Head of caudate nucleus (tissue), 42 donors: ENCODE measurements at regions not wholly inside any gene's neighbourhood (a gene's known extent, or its start where the extent isn't known, plus 50 kb on each side); places are given as distances from the start of the nearest gene placed in this dataset.

ENCODE experiments used
- DNase-seq, 42 donors: peaks; one replicate each; pipeline versions ENCODE4 v3.0.0 to v3.0.0-alpha.2; 2020 to 2021; ENCODE audit warnings: mixed read lengths in 7 of 42
- intact Hi-C: fragments of 100-400 bp; cut with DNase I; formaldehyde crosslinking; loops from one replicate; pipeline ENCODE4 v1.15.0; 2022

DNA sequence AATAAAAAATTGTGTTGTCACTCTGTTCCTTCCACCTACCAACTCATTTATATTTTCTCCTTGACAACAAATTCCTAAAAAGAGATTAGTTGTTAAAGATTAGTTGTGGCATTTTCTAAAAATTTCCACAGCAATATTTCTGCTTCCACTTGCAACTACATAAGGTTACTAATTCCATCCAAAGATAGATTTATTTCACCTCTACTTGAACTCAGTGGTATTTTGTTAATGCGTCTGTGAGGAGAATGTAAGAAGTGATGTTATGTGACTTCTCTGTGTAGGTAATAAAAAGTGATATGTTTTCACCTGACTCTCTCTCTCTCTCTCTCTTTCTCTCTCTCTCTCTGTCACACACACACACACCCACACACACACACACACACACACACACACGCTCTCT lies 1104.8 kb downstream of the AMY1C start:
- no peak for DNase-seq
- intact Hi-C loops: no loop called here

DNA sequence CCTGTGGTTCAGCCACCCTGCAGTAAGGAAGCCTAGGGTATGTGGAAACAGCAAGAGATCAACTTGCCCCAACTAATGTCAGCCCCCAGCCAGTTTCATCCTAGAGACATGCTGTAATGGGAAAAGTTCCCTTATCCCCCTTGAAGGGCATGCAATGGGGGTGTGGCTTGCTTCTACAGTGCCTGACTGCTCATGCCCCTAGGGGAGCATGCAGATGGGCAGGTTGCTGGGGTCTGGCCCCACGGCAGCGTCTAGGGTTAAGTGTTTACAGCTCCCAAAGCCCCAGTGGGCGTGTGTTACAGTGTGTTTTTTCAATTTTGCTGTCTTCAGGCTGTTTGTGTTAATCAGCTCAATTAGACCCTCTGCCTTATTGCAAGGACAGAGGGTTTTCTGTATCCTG lies 1105.9 kb downstream of the AMY1C start:
- DNase-seq: no peak
- intact Hi-C loops: no loop called here

DNA sequence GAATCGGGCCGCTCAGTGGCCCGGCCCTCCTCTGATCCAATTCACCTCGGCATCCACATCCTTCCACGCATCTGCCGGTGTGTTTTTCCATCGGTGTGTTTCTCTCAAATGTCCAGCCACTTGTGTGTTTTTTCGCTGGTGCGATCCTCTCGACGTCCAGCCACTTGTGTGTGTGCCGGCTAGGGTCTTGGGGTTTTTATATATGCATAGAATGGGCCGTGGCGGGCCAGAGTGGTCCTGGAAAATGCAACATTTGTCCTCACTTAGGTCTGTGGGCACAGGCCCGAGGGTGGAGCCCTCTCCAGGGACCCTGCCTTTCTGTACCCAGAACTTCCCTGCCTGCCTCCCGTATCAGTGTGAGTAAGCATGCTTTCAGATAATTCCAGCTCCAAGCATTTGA lies 1106.4 kb downstream of the AMY1C start:
- intact Hi-C loops: no loop called here
- DNase-seq: no peak

DNA sequence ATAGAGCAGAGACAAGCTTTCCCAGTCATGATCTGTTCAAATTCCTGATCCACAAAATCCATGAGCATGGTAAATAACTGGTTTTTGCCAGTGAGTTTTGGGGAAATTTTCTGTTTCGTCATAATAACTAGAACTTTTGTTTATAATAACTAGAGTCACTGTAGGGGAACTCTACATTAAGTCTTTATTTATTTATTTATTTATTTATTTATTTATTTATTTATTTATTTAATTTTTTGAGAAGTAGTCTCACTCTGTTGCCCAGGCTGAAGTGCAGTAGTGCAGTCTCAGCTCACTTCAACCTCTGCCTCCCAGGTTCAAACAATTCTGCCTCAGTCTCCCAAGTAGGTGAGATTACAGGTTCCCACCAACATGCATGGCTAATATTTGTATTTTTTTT lies 1106.8 kb downstream of the AMY1C start:
- intact Hi-C loops: no loop called here
- no peak for DNase-seq

DNA sequence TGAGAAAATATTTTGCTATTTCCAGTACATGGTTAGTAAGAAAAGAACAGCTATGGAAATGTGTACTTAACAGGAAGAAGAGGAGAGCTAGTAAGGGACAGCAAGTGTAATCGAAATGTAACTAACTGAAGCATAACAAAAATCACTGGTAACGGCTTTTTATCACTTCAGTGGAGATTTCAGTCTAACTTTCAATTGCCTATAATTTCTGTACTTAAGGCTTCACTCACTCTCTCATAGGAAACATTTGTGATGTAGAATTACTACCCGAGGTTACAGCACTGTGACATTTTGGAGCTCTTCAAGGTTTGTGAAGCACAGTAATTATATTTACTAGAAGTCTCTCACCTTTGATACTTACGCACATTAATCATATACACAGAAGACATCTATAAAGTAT lies 1119.1 kb downstream of the AMY1C start:
- no peak for DNase-seq
- intact Hi-C loops: no loop called here

DNA sequence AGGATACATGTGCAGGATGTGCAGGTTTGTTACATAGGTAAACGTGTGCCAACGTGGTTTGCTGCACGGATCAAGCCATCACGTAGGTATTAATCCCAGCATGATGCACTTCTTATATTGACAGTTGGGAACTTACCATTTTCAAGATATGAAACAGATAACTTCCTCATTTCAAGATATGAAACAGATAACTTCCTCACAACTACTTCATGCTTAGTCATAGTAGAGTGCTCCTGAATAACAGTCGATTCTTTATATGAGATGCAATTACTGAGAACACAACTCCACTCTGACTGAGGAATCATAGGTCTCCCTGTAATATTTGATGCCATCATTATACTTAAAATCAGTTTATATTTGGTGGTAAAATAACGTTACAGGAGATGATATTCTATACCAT lies 1124.3 kb downstream of the AMY1C start:
- intact Hi-C loops: no loop called here
- DNase-seq: no peak

DNA sequence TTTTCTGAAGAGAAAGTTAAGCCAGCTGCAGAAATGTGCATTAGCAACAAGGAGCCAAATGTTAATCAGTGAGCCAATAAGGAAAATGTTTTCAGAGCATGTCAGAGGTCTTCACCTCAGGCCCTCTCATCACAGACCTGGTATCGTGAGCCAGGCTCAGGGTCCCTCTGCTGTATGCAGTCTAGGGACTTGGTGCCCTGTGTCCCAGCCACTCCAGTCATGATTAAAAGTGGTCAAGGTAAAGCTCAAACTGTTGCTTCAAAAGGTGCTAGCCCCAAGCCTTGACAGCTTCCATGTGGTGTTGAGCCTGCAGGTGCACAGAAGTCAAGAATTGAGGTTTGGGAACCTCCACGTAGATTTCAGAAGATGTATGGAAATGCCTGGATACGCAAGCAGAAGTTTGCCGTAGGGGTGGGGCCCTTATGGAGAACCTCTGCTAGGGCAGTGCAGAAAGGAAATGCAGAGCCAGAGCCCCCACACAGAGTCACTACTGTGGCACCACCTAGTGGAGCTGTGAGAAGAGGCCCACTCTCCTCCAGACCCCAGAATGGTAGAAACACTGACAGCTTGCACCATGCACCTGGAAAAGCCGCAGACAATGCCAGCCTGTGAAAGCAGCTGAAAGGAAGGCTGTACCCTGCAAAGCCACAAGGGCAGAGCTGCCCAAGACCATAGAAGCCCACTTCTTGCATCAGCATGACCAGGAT lies 1128.7 kb downstream of the AMY1C start:
- intact Hi-C loops: no loop called here
- DNase-seq: no peak

DNA sequence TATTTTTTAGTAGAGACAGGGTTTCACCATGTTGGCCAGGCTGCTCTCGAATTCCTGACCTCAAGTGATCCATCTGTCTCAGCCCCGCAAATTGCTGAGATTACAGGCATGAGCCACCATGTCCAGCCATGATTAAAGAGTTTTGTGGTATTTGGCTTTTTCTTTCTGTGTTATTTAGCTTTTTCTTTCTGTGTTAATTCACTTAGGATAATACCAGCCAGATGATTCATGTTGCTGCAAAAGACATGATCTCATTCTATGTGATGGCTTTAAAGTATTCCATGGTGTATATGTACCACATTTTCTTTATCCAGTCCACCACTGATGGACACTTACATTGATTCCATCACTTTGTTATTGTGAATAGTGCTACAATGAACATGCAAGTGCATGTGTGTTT lies 1135.2 kb downstream of the AMY1C start:
- DNase-seq: no peak
- intact Hi-C loops: no loop called here

DNA sequence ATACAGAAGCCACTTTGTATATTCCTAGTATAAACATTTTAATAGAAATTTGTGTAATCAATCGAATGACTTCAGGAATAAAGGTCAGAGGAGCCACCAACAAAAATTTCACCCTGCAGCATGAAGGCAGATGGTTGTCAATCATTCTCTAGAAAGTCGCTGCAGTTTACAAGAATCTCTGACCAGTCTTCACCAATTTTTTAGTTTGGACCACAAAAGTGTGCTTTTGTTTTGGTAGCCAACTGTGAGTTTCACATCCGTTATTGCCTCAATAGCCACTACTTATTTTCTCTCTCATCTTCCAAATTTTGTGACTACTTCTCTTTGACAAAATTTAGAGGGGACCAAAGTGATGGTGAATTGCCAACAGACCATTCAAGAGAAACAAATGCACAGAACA lies 1155.6 kb downstream of the AMY1C start:
- intact Hi-C loops: no loop called here

DNA sequence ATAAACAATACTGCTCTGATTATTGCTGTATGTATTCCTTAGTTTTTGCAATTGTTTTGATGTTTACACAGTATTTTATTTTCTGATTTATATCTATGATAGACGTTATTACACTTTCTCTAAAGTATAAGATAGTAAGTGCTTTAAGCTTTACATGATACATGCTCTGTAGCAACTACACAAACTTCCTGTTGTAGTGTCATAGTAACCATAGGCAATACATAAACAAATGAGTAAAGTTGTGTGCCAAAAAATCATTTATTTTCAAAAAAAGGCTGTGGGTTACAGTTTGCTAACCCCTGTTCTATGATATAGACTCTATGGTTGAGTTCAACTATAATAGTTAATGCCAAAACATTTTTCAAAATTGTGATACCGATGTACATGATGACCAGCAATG lies 1156.4 kb downstream of the AMY1C start:
- intact Hi-C loops: no loop called here
- DNase-seq: no peak

More for the DNA sequence above, 1155.6 kb downstream of the AMY1C start:
- no peak for DNase-seq

DNA sequence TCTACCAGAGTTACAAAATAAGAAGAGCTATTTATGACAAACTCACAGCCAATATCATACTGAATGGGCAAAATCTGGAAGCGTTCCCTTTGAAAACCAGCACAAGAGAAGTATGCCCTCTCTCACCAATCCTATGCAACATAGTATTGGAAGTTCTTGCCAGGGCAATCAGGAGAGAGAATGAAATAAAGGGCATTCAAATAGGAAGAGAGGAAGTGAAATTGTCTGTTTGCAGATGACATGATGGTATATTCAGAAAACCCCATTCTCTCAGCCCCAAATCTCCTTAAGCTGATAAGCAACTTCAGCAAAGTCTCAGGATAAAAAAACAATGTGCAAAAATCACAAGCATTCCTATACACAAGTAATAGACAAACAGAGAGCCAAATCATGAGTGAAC lies 1169.5 kb downstream of the AMY1C start:
- intact Hi-C loops: no loop called here
- DNase-seq: no peak

DNA sequence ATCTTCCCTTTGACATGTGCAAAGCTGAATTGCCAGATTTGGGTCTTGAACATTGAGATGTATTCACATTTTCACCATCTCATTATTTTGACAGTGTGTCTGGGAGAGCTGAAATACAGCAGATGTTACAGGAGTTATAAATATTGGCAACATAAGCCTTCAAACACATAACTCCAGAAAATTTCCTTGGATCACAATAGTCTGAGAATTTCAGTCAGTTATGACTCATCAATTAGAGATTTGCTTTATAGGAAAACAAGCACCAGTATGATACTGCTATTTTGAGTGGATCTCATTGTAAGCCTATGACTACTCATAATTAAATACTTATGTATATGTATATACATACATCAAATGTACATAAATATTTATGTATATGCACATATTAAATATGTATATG lies 1171.8 kb downstream of the AMY1C start:
- no peak for DNase-seq

DNA sequence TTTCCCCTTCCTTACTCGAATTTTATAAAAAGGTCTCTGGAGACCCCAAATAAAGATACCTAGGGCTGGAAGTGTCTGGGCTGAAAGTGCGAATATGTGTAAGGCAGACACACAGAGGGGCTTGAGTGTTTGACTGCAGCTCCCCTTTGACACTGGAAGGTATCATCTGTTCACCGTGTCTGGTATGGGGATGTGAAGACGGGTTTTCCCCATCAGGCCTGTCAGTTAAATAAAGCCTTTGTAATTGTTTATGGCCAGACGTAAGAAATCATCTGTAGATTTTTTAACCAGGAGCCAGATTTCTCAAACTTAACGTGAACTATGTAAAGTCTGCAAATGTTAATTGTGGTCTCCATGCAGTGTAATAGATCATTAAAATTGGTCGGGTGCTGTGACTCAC lies 1173.4 kb downstream of the AMY1C start:
- intact Hi-C loops: no loop called here
- no peak for DNase-seq

More for the DNA sequence above, 1171.8 kb downstream of the AMY1C start:
- intact Hi-C loops: no loop called here

DNA sequence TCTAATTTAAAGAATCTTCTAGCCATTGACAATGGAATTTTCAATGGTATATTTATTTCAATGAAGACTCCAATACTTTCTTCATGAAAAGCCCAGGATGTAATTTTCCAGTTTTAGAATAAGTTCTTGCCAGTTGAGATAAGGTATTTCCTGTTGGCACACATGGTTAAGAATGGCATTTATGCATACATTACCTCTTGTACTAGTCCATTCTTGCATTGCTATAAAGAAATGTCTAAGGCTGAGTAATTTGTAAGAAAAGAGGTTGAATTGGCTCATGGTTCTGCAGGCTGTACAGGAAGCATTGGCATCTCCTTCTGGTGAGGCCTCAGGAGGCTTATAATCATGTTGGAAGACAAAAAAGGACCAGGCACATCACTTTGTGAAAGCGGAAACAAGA lies 1179.6 kb downstream of the AMY1C start:
- DNase-seq: no peak
- intact Hi-C loops: no loop called here

DNA sequence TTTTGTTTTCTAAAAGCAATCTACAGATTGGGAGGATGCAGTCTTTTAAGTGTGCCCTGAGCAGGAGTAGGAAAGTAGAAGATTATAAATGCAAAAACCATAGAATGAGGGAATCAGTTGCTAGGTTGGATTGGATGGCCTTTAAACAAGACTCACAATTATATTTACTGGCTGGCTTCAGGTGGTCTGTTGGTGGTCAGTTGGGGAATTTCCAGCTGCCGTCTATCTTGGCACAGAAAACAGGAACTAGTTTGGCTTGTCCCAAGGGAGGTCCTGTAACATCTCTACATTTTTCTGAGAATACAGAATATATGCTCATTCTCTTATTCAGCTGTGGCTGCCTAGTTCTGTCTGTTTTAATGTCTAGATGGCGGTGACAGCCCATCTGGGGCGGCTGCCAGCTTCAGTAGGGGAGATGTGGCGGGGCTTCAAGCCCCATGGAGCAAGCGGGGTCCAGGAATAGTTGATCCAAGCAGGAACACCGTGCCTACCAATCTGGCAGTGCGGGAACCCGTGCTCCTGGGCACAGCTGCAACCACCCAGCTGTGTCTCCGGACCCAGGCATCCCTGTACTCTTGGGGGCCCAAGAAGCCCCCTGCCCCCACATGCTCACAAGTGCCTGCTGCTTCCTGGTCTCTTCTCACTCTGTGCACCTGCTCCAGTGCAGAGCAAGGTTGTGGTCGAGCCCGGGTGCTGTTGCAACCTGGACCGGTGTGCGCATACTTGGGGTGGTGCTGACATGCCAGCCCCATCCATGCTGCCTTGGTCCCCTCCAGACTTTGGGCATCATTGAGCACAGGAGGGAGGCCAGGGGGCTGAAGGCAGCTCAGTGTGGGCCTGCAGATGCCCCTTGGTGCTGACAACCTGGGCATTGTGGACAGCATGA lies 1182.6 kb downstream of the AMY1C start:
- intact Hi-C loops: no loop called here
- no peak for DNase-seq

DNA sequence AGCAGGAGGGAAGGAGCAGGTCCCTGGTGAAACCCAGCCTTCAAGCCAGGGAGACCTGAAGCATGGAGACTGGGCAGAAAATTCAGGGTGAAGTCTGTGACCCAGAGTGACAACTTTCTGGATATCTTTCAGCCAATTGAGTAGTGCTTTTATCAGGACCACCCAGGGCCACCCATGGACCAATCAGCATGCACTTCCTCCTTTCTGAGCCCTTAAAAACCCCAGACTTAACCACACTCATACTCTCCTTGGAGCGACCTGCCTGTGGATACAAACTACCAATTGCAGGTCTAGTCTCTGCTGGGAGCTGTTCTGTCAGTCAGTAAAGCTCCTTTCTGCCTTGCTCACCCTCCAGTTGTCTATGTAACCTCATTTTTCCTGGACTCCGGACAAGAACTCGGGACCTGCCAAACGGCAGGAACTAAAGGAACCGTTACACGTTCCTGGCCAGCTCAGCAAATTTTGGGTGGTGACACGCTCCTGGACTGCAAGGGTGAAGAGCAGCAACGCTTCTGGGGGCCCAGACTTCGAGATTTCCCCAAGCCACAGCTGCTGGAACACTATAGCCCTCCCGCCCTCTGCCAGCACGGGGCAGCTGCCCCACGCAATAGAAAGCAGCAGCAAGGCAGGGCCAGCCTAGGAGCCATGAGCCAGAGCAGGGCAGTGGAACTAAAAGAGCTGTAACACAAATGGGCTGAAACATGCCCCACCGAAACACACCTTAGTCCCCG lies 1183.4 kb downstream of the AMY1C start:
- DNase-seq: no peak
- intact Hi-C loops: no loop called here

DNA sequence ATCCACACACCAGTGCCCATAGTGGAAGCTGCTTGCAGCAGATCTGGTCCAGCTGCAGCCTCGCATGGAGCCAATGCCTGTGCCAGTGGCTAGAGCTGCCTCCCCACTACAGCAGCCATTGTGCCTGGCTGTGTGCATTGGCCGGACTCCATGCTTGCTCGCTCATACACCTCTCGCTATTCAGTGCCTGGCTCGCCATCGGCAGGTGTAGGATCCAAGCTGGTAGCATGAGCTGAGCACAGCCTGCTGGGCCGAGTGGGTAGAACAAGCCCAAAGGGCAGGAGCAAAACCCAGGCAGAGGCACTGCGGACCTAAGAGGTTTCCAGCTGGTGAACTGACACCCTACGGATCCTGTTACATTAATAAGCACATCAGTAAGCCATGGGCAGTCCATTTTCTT lies 1184.1 kb downstream of the AMY1C start:
- DNase-seq: no peak

DNA sequence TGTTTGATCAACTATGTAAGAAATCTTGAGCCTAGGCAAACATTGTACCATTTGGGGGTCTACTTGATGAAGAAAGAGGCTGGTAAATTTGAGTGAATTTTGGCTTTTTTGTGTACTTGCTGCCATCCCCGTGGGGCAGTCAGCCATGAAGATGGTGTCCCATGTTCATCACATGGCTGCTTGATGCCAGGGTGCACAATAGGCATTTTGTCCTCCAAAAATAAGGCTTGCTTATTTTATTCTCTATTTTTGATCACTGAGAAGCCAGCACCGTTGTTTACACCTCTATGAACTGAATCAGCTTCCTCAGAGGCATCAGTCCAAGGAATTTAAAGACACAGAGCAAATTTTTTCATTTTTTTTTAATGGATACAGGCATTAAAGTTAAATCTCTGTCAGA lies 1195.7 kb downstream of the AMY1C start:
- intact Hi-C loops: no loop called here
- no peak for DNase-seq

More for the DNA sequence above, 1184.1 kb downstream of the AMY1C start:
- intact Hi-C loops: no loop called here

DNA sequence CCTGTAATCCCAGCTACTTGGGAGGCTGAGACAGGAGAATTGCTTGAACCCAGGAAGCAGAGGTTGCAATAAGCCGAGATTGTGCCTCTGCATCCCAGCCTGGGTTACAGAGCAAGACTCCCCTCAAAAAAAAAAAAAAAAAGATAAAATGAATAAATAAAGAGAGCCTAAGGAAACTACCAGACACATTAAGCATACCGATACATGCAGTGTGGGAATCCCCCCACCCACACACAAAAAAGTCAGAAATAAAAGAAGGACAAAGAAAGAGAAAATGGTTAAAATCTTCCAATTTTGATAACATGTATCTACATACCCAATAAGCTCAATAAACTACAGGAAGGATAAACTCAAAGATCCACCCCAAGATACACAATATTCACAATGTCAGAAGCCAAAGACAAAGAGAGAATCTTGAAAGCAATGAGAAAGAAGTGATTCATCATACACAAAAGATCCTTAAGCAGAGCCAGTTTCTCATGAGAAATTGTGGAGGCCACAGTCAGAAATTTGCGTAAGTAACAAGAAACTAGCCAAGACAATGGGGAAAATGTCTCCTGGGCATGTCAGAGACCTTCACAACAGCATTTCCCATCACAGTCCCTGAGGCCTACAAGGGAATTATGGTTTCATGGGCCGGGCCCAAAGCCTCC lies 1197.0 kb downstream of the AMY1C start:
- intact Hi-C loops: no loop called here
- no peak for DNase-seq

DNA sequence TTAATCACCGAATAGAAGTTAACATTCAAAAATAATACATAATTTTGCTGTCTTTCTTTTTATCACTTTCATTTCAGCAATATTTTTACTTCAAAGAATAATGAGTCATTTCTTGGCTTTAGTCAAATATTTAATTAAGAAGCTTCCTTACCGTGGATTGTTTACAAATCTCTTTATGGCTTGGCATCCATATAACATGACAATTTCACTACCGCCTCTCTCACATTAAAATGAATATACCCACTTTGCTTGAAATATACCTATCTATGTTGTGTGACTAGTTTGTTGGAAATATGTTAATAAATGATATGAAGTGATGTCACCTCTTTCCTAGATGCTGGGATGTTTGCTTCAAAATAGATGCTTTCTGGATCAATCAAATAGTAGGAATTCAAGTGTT lies 1203.9 kb downstream of the AMY1C start:
- intact Hi-C loops: no loop called here
- DNase-seq: no peak
